ENCODE measurements at regions not wholly inside any gene's neighbourhood (a gene's known extent, or its start where the extent isn't known, plus 50 kb on each side); places are given as distances from the start of the nearest gene placed in this dataset.

DNA sequence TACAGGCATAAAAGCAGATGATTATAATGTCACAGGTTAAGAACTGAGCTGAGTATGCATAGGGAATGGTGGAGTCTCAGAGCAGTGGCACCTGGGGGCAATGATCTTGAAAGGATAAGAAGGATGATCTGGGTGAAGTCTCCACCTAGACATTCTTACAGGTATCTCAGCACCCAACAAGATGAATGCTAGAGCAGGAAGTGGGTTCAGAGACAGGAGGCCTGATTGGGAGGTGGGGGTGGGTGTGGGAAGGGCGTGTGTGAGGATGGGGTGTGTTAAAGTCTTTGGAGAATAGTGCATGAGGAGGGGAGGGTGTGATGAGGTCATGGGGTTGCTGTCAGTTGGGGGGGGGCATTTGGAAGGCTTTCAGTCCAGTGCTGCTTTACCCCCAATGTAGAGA, 78.8 kb upstream of the UPP2 start:
- TF ChIP-seq POLR2A (IDR thresholded peaks at IDR 0.05) (no peak), POLR2AphosphoS5 (IDR thresholded peaks at IDR 0.05) (no peak)
- TF ChIP-seq, protein P1, sequence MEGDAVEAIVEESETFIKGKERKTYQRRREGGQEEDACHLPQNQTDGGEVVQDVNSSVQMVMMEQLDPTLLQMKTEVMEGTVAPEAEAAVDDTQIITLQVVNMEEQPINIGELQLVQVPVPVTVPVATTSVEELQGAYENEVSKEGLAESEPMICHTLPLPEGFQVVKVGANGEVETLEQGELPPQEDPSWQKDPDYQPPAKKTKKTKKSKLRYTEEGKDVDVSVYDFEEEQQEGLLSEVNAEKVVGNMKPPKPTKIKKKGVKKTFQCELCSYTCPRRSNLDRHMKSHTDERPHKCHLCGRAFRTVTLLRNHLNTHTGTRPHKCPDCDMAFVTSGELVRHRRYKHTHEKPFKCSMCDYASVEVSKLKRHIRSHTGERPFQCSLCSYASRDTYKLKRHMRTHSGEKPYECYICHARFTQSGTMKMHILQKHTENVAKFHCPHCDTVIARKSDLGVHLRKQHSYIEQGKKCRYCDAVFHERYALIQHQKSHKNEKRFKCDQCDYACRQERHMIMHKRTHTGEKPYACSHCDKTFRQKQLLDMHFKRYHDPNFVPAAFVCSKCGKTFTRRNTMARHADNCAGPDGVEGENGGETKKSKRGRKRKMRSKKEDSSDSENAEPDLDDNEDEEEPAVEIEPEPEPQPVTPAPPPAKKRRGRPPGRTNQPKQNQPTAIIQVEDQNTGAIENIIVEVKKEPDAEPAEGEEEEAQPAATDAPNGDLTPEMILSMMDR (IDR thresholded peaks at IDR 0.05), result no peak

Data from prostate gland (tissue), 2 donors.